ENCODE measurements at regions not wholly inside any gene's neighbourhood (a gene's known extent, or its start where the extent isn't known, plus 50 kb on each side); places are given as distances from the start of the nearest gene placed in this dataset.

DNA sequence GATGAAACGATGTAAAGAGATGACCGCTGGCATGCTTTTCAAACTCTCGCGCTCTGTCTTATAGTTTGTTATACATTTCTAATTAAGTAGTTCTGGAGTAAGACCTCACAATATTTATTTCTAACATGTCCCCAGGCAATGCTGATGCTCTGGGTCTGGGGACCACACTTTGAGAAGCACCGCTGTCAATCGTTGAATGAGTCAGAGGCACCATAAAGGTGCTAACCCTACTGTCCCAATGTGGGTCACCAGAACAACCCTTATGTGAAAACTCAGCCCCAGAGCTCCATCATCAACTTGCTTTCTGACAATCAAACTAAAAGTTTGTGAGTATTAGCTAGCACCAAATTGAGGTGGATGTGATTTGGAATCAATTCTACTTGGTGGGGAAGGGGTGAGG, 284.1 kb upstream of the PRKCQ start:
- H3K27ac ChIP-seq: no peak overlapping the region

DNA sequence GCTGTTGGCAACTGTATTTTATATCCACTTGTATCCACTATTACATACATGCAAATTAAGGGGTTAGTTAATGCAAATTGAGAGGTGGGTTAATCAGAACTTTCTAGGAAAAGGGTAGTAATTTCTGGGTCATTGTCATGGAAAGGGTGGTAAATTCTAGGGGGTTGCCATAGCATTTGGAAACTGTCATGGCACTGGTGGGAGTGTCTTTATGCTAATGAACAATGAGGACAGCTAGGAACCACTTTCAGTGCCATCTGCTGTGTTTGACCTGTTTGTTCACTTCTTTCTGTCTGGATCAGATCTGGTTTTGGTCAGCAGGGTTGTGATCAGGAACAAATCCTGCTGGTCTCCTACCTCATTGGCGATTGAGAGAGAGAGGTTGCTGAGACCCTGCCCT, 283.3 kb upstream of the PRKCQ start:
- Histone ChIP-seq H3K27ac (no peak overlapping the region), H2AFZ (no peak overlapping the region), H3K4me1 (ENCODE audit: insufficient read depth) (no peaks in the 10 kb centered on the region), H3K27me3 (no peaks in the 10 kb centered on the region), H3K79me2 (no peaks in the 10 kb centered on the region), H3K36me3 (replicated peaks; ENCODE audit: insufficient read depth, low read depth) (no peaks in the 10 kb centered on the region), H3K4me3 (no peak overlapping the region), H4K20me1 (ENCODE audit: insufficient read depth, poor library complexity, severe bottlenecking) (no peaks in the 10 kb centered on the region), H3K9me2 (replicated peaks; ENCODE audit: insufficient read depth) (no peaks in the 10 kb centered on the region), H3K9me3 (ENCODE audit: low read depth) (no peaks in the 10 kb centered on the region), H3K4me2 (no peak overlapping the region)
- WGBS (ENCODE audit: low lambda C conversion rate, missing lambda C conversion rate): 100% methylated on average over 1 of the region's 1 CpG
- no peak for DNase-seq (ENCODE audit: low spot score)
- TF ChIP-seq EZH2 (IDR thresholded peaks at IDR 0.05; ENCODE audit: borderline replicate concordance) (no peak), EZH2phosphoT487 (IDR thresholded peaks at IDR 0.05; ENCODE audit: low read depth, severe bottlenecking, unreplicated experiment) (no peak)
- TF ChIP-seq, protein P1, sequence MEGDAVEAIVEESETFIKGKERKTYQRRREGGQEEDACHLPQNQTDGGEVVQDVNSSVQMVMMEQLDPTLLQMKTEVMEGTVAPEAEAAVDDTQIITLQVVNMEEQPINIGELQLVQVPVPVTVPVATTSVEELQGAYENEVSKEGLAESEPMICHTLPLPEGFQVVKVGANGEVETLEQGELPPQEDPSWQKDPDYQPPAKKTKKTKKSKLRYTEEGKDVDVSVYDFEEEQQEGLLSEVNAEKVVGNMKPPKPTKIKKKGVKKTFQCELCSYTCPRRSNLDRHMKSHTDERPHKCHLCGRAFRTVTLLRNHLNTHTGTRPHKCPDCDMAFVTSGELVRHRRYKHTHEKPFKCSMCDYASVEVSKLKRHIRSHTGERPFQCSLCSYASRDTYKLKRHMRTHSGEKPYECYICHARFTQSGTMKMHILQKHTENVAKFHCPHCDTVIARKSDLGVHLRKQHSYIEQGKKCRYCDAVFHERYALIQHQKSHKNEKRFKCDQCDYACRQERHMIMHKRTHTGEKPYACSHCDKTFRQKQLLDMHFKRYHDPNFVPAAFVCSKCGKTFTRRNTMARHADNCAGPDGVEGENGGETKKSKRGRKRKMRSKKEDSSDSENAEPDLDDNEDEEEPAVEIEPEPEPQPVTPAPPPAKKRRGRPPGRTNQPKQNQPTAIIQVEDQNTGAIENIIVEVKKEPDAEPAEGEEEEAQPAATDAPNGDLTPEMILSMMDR (IDR thresholded peaks at IDR 0.05; ENCODE audit: poor library complexity): no peak

More for the DNA sequence above, 284.1 kb upstream of the PRKCQ start:
- no peaks in the 10 kb centered on the region for H3K9me3 ChIP-seq (ENCODE audit: low read depth)
- H3K9me2 ChIP-seq (replicated peaks; ENCODE audit: insufficient read depth): no peaks in the 10 kb centered on the region
- no peak overlapping the region for H3K4me2 ChIP-seq
- no peaks in the 10 kb centered on the region for H3K27me3 ChIP-seq
- H3K36me3 ChIP-seq (replicated peaks; ENCODE audit: insufficient read depth, low read depth): no peaks in the 10 kb centered on the region
- no peak overlapping the region for H2AFZ ChIP-seq
- no peak for DNase-seq (ENCODE audit: low spot score)
- no peaks in the 10 kb centered on the region for H3K4me1 ChIP-seq (ENCODE audit: insufficient read depth)
- no peaks in the 10 kb centered on the region for H3K79me2 ChIP-seq
- WGBS (ENCODE audit: low lambda C conversion rate, missing lambda C conversion rate): 94% methylated on average over 6 of the region's 6 CpGs
- H3K4me3 ChIP-seq: no peak overlapping the region
- no peaks in the 10 kb centered on the region for H4K20me1 ChIP-seq (ENCODE audit: insufficient read depth, poor library complexity, severe bottlenecking)
- TF ChIP-seq, protein P1 (IDR thresholded peaks at IDR 0.05; ENCODE audit: poor library complexity): no peak
- TF ChIP-seq EZH2 (IDR thresholded peaks at IDR 0.05; ENCODE audit: borderline replicate concordance) (no peak), EZH2phosphoT487 (IDR thresholded peaks at IDR 0.05; ENCODE audit: low read depth, severe bottlenecking, unreplicated experiment) (no peak)

DNA sequence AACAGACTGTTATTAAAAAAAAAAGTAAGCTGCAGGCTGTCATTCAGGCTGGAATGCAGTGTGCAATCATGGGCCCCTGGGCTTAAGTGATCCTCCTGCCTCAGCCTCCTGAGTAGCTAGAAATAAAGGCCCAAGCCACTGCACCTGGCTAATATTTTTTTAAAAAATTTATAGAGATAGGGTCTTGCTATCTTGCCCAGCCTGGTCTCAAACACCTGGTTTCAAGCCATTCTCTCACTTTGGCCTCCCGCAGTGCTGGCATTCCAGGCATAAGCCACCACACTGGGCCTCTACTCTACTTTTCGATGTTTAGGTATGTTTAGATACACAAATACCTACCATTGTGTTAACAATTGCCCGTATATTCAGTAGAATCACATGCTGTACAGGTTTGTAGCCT, 270.4 kb upstream of the PRKCQ start:
- no peak for TF ChIP-seq EZH2 (IDR thresholded peaks at IDR 0.05; ENCODE audit: borderline replicate concordance)
- TF ChIP-seq, protein P1 (IDR thresholded peaks at IDR 0.05; ENCODE audit: poor library complexity): no peak
- TF ChIP-seq EZH2phosphoT487 (IDR thresholded peaks at IDR 0.05; ENCODE audit: low read depth, severe bottlenecking, unreplicated experiment): no peak
- H3K79me2 ChIP-seq: no peaks in the 10 kb centered on the region
- no peaks in the 10 kb centered on the region for H3K4me1 ChIP-seq (ENCODE audit: insufficient read depth)
- no peaks in the 10 kb centered on the region for H3K9me2 ChIP-seq (replicated peaks; ENCODE audit: insufficient read depth)
- H4K20me1 ChIP-seq (ENCODE audit: insufficient read depth, poor library complexity, severe bottlenecking): no peaks in the 10 kb centered on the region
- H3K27me3 ChIP-seq: no peaks in the 10 kb centered on the region
- no peak overlapping the region for H3K27ac ChIP-seq
- no peak overlapping the region for H2AFZ ChIP-seq
- 95% methylated on average over 3 of the region's 3 CpGs for WGBS (ENCODE audit: low lambda C conversion rate, missing lambda C conversion rate)
- H3K4me3 ChIP-seq: no peak overlapping the region
- no peak for DNase-seq (ENCODE audit: low spot score)
- no peak overlapping the region for H3K4me2 ChIP-seq
- no peaks in the 10 kb centered on the region for H3K9me3 ChIP-seq (ENCODE audit: low read depth)
- no peaks in the 10 kb centered on the region for H3K36me3 ChIP-seq (replicated peaks; ENCODE audit: insufficient read depth, low read depth)

DNA sequence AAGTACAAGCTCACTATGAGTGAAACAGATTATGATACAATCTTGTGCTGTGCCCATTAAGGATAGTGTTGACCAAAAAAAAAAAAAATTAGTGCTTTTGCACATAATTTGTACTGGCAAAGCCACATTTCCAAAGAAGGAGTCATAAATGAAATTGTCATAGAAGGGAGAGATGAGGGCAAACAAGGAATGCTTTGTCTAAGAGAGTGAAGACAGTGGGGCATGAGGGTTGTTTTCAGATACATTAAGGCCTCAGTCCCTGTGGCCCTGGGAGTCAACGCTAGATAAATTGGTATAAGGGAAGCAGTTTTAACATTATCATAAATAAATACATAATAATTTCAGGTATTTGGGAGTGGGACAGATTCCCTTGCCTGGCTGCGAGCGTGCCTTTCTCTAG, 267.5 kb upstream of the PRKCQ start:
- WGBS (ENCODE audit: low lambda C conversion rate, missing lambda C conversion rate): 89% methylated on average over 3 of the region's 3 CpGs
- TF ChIP-seq, protein P1 (IDR thresholded peaks at IDR 0.05; ENCODE audit: poor library complexity): no peak
- no peak for TF ChIP-seq EZH2phosphoT487 (IDR thresholded peaks at IDR 0.05; ENCODE audit: low read depth, severe bottlenecking, unreplicated experiment)
- no peak for TF ChIP-seq EZH2 (IDR thresholded peaks at IDR 0.05; ENCODE audit: borderline replicate concordance)
- Histone ChIP-seq H3K4me1 (ENCODE audit: insufficient read depth) (no peaks in the 10 kb centered on the region), H3K9me2 (replicated peaks; ENCODE audit: insufficient read depth) (no peaks in the 10 kb centered on the region), H3K27ac (no peak overlapping the region), H3K9me3 (ENCODE audit: low read depth) (no peaks in the 10 kb centered on the region), H3K79me2 (no peaks in the 10 kb centered on the region), H3K4me2 (no peak overlapping the region), H3K36me3 (replicated peaks; ENCODE audit: insufficient read depth, low read depth) (no peaks in the 10 kb centered on the region), H3K27me3 (no peaks in the 10 kb centered on the region), H3K4me3 (no peak overlapping the region), H2AFZ (no peak overlapping the region), H4K20me1 (ENCODE audit: insufficient read depth, poor library complexity, severe bottlenecking) (no peaks in the 10 kb centered on the region)
- no peak for DNase-seq (ENCODE audit: low spot score)
